SKM-1 treated with dmso at 0.1 percent for 144 hours (cell line): ENCODE measurements at regions not wholly inside any gene's neighbourhood (a gene's known extent, or its start where the extent isn't known, plus 50 kb on each side); places are given as distances from the start of the nearest gene placed in this dataset.
"Not testable (repeated sequence)": the region's sequence is repeated elsewhere in the genome, so short reads cannot be mapped to it uniquely, and the experiment has no call there.

ENCODE experiments used
- DNase-seq: peaks from one replicate; lab custom pipeline; 2025; ENCODE audit not compliant: unreplicated experiment; lab: John Stamatoyannopoulos, UW

GRCh38 chr4:138588501-138588900, 346.4 kb upstream of the SLC7A11 start:
- DNase-seq, result no peak

- no peak for DNase-seq
Measured at GRCh38 chr4:138579146-138579545, 337.0 kb upstream of the SLC7A11 start.

DNA sequence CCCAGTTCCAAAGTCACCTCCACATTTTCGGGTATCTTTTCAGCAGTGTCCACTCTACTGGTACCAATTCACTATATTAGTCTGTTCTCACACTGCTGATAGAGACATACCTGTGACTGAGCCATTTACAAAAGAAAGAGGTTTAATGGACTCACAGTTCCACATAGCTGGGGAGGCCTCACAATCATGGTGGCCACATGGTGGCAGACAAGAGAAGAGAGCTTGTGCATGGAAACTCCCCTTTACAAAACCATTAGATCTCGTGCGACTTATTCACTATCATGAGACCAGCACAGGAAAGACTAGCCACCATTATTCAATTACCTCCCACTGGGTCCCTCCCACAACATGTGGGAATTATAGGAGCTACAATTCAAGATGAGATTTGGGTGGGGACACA, 335.7 kb upstream of the SLC7A11 start:
- not testable (repeated sequence) for DNase-seq

DNA sequence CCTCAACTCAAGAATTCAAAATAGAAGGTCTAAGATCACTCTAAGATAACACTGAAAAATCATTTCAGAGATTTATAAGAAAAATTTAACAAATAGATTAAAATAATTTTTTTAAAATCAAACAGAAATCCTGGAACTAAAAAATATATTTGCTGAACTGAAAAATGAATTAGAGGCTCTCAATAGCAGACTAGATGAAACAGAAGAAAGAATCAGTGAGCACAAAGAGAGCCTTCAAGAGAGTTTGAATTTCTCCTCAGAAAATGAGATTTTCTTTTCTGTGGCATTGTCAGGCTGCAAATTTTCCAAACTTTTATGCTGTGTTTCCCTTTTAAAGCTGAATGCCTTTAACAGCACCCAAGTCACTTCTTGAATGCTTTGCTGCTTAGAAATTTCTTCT, 335.0 kb upstream of the SLC7A11 start:
- no peak for DNase-seq

DNA sequence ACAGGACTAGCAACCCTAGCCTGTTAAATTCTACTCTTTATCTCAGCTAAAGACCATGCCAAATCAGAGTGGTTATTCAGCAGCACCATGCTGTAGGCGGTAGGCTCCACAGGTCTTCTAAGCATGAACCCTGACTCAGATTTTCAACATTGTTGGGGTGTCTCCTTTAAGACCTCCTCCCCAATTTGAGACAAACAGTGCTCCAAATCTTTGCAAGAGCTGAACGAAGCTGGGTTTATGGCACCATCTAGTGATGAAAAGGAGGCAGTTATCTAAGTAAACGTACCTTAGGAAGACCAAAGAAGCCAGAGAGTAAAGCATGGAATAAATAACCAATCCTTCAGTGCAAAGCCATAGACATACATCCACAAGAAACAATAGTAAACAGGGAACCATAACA, 334.5 kb upstream of the SLC7A11 start:
- DNase-seq, result peak; percentile 13

- no peak for DNase-seq
Measured at GRCh38 chr4:138573246-138573645, 331.1 kb upstream of the SLC7A11 start.

DNA sequence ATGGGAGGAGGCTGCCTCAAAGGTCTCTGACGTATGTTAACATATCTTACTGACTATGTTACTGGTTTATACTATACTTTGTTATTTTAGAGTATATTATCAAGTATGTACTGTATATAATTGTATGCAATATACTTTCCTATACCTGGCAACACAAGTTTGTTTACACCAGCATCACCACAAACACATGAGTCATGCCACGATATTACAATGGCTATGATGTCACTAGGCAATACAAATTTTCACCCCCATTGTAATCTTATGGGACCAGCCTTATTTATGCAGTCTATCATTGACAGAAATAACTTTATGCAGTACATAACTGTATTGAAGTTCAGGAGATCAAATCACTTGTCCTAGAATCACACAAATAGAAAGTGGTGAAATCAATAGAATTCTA, 329.9 kb upstream of the SLC7A11 start:
- no peak for DNase-seq

DNA sequence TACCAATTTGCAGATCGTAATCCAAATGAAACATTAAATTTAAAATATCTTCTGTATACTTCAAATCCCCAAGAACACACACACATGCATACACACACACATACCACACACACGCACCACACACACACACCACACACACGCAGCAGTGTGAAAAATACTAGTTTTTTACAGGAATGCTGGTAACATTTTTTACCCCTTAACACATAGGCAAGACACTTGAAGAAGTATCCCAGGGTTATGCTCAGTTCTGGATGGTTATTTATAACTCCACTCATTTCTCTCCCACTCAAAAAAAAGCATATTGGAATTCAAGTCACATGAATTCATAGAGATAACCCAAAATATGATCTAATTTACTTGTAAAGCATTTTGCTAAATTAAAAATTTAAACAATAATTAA, 325.5 kb upstream of the SLC7A11 start:
- DNase-seq, result no peak

GRCh38 chr4:138565576-138565975, 323.4 kb upstream of the SLC7A11 start:
- no peak for DNase-seq

DNA sequence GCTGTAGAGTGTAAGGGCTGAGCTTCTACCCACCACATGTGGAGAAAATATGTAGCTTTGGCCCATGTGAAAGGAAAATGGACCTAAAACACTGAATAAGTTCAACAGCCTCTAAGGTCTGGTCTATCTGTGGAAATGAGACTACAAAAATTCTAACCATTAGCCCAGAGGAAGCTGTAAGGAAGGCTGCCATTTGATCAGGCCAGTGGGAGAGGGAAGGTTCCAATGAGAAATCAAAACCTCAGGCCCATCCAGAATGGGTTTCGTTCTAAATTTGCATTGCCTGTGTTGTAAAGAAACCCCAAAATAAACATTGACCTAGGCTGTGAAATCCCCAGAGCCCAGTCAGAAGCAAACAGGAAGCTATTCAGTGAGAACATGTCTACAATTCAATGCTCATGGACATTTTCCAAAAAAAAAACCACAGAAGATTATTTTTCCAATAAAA, 320.4 kb upstream of the SLC7A11 start:
- no peak for DNase-seq

DNA sequence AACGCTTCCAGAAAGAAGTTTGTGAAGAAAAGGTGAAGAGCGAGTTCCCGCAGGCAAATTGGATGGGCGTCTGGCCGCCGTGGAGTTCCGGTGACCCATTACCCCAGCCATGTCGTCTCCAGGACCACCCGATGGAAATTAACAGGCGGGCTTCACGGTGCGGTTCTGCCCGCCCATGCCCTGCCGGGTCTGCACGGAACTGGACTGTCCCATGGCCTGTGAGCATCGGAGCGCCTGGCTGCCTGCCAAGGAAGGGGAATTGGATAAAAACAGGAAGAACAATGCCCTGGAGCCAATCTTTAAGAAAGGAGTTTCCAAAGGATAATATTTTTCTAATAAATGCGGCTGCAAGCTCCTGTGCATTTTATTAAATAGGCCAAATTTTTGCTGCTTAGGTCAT, 319.8 kb upstream of the SLC7A11 start:
- no peak for DNase-seq

GRCh38 chr4:138561276-138561880, 319.2 kb upstream of the SLC7A11 start:
- DNase-seq, result no peak

DNA sequence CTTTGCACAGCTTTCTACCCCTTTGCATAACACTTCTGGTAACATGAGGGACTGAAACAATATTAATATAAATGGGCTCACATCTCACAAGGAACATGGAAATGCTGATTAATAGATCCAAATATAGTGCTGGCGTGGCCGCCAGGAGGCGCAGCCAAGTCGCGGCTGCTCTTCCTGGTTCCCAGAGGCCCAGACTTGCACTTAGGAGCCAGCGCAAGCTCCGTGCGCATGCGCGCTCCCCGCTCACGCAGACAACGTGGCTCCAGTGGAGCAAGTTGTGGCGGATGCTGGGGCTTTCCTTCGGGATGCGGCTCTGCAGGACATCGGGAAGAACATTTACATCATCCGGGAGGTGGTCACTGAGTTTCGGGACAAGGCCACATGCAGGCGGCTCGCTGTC, 318.3 kb upstream of the SLC7A11 start:
- DNase-seq, result no peak

DNA sequence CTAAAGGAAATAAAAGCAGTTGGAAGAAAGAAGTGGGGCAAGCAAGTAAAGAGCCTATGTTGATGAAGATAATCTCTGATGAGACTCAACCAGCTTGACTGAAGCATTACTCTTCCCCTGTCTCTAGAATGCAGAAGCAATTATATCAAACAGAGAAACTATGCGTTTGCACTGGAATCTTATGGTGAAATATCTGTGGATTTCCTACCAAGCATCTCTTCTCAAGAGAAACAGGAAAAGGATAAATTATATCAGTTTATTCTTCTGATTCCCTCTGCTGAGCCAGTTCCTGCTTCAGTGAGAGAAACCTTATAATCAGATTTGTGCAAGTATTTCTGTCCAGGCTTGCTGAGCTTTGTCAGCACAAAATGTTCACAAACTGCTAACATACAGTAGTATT, 316.7 kb upstream of the SLC7A11 start:
- no peak for DNase-seq

GRCh38 chr4:138555584-138555983, 313.4 kb upstream of the SLC7A11 start:
- peak; percentile 27 for DNase-seq

- no peak for DNase-seq
Measured at GRCh38 chr4:138555108-138555507, 313.0 kb upstream of the SLC7A11 start.

DNA sequence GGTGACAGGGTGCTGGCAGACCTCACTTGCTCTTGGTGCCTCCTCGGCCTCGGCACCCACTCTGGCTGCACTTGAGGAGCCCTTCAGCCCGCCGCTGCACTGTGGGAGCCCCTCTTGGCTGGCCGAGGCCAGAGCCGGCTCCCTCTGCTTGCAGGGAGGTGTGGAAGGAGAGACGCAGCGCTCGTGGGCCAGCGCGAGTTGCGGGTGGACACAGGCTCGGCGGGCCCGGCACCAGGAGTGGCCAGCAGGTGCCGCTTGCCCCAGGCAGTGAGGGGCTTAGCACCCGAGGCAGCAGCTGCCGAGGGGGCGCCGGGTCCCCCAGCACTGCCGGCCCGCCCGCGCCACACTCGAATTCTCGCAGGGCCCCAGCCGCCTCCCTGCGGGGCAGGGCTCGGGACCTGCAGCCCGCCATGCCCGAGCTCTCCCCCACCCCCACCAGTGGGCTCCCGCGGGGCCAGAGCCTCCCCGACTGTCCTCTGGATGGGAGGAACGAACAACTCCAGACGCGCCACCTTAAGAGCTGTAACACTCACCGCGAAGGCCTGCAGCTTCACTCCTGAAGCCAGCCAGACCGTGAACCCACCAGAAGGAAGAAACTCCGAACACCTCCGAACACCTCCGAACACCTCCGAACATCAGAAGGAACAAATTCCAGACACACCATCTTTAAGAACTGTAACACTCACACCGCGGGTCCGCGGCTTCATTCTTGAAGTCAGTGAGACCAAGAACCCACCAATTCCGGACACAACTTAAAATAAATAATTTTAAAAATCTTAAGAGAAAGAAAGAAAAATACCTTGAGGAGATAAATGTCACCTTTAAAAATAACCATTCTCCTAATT, 311.1 kb upstream of the SLC7A11 start:
- DNase-seq, result no peak

DNA sequence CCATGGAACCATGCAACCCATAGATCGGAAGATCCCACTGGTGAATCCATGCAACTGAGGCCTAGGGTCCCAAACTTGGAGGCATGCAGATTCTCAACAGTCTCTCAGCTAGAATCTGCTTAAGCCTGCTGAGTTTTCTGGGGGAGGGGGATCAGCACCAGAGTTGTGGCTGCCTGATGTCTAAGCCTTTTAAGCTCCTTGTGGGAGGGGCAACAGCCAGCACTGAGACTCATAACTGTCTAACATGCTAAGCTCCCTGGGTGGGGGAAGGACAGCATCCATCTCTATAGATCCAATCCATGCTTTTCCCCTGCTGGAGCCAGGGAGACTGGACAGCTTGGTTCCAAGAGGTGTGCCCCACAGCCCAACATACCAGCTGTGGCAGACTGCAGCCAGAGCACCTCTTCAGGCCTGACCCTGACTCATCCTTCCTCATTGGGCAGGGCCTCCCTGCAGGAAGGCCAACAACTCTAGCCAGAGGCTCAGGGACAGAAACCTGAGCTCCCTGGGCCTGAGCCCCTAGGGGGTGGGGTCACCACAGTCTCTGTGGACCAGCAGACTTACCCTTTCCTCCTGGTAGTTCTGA, 300.1 kb upstream of the SLC7A11 start:
- DNase-seq, result no peak

DNA sequence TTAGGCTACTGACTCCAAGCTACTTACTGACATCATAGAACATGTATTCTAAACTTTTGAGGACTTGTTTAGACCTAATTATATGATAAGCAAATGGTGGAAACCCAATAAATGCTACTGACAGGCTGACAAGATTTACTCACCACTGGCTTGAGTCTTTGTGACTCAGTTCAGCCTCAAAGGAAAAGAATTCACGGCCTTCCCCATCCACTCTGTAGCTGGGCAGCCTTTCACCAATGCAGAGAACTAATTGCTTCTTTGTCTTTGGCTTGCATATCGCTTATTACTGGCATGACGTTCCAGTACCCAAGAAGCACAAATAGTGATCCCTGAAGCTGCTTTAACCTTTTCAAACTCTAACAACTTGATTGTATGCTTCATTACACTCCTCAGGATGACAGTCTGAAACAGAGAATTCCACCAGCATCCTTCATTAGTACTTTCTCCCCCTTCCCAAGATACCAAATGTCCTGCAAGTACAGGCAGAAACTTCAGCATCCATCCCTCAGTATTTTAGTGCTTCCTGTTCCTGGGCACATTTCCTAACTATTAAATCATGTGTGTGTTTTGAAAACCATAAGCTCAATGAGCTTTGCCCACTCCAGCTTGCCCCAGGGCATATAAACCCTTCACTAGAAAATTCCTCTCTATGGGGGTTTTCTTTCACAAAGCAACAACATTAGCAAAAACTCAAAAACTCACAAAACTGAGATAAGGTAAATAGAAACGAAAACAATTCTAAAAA, 298.1 kb upstream of the SLC7A11 start:
- no peak for DNase-seq

GRCh38 chr4:138538743-138539142, 296.6 kb upstream of the SLC7A11 start:
- no peak for DNase-seq

DNA sequence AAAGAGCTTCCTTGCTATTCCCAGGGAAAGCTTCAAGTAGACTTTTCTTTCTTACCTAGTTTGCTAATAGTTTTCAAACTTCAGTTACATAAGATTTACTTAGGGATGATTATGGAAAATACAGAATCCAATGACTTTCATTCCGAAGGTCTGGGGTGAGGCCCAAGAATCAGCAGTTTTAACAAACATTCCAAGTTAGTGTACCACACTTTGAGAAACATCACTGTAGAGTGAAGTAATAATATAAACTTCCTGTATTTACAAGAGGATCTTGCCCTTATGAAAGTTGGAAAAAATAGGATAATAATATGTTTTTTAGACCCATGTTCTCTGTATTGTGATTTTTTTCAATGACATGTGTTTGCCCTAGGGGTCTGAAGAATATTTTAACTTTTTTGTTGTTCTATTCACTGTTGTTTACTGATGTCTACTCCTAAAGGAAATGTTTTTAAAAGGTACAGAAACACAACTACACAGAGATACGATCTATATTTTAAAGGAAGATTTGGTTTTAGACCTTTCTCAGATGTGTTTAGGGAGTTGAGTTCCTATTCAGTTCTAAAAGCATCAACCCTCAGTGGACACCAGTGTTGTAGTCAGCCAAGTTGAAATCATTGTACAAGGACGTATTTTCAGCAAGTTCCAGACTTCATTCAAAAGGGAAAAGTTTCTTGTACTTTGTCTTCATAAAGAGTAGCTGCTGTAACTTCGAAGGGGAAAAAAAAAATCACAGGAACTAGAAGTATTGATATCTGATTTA, 295.8 kb upstream of the SLC7A11 start:
- no peak for DNase-seq
